Fibroblast of lung (primary cell): ENCODE measurements at regions not wholly inside any gene's neighbourhood (a gene's known extent, or its start where the extent isn't known, plus 50 kb on each side); places are given as distances from the start of the nearest gene placed in this dataset.

ENCODE experiments used
- DNase-seq, 2 donors: peaks; one replicate each; pipeline versions ENCODE4 v3.0.0 to v3.0.0-alpha.2; 2010; ENCODE audit warnings: low read depth in 2 of 2
- H2AFZ ChIP-seq: 2 replicates; pipeline ENCODE4 v1.5.1; 2012; ENCODE audit warnings: low read length, control low read depth, inconsistent platforms
- H3K27ac ChIP-seq: 2 replicates; pipeline ENCODE4 v1.5.1; 2011; ENCODE audit warnings: low read length, control low read depth; ENCODE audit not compliant: insufficient read depth
- H3K27me3 ChIP-seq: 2 replicates; pipeline ENCODE4 v1.5.1; 2011; ENCODE audit warnings: mild to moderate bottlenecking, low read length; ENCODE audit not compliant: control insufficient read depth, insufficient read depth
- H3K36me3 ChIP-seq: 2 replicates; pipeline ENCODE4 v1.5.1; 2011; ENCODE audit warnings: low read length; ENCODE audit not compliant: control insufficient read depth, insufficient read depth
- H3K4me1 ChIP-seq: 2 replicates; pipeline ENCODE4 v1.5.1; 2011; ENCODE audit warnings: low read length; ENCODE audit not compliant: control insufficient read depth, insufficient read depth; ENCODE audit errors: extremely low read depth
- H3K4me2 ChIP-seq: 2 replicates; pipeline ENCODE4 v1.5.1; 2011; ENCODE audit warnings: low read length, control low read depth; ENCODE audit not compliant: insufficient read depth; ENCODE audit errors: extremely low read depth
- H3K4me3 ChIP-seq, 4 experiments: fragments of 200-600 bp in 1 of 4; sonication (generic) in 1 of 4; replicated peaks in 1 of 4; 2 replicates each; pipeline ENCODE4 v1.5.1; 2011 to 2016; ENCODE audit warnings: low read length in 4 of 4, low read depth in 3 of 4, mild to moderate bottlenecking in 3 of 4, control low read depth in 2 of 4, inconsistent platforms in 1 of 4, mixed read lengths in 1 of 4; ENCODE audit not compliant: insufficient read depth in 1 of 4; ENCODE audit errors: control extremely low read depth in 1 of 4
- H3K79me2 ChIP-seq: 2 replicates; pipeline ENCODE4 v1.5.1; 2012; ENCODE audit warnings: mild to moderate bottlenecking, low read length, inconsistent platforms; ENCODE audit not compliant: control insufficient read depth, insufficient read depth
- H3K9ac ChIP-seq: 2 replicates; pipeline ENCODE4 v1.5.1; 2011; ENCODE audit warnings: mild to moderate bottlenecking, low read length, control low read depth; ENCODE audit not compliant: insufficient read depth
- H3K9me3 ChIP-seq: 2 replicates; pipeline ENCODE4 v1.5.1; 2012; ENCODE audit warnings: low read depth, low read length; ENCODE audit not compliant: control insufficient read depth, insufficient read depth
- H4K20me1 ChIP-seq: 2 replicates; pipeline ENCODE4 v1.5.1; 2011; ENCODE audit warnings: low read length; ENCODE audit not compliant: control insufficient read depth, insufficient read depth; ENCODE audit errors: extremely low read depth
- EZH2 ChIP-seq: IDR thresholded peaks from 2 replicates; pipeline ENCODE4 v1.5.1; 2012; ENCODE audit warnings: low read length, control low read depth, mild to moderate bottlenecking; ENCODE audit errors: missing control alignments
- TF ChIP-seq, protein P1 (sequence below), 2 donors: IDR thresholded peaks in 1 of 2; conservative IDR thresholded peaks in 1 of 2; 1 replicate in 1 of 2; 2 replicates in 1 of 2; pipeline ENCODE4 v1.5.1; 2011 to 2012; ENCODE audit warnings: low read length in 2 of 2, control low read depth in 1 of 2, inconsistent platforms in 1 of 2, low read depth in 1 of 2, mild to moderate bottlenecking in 1 of 2

DNA sequence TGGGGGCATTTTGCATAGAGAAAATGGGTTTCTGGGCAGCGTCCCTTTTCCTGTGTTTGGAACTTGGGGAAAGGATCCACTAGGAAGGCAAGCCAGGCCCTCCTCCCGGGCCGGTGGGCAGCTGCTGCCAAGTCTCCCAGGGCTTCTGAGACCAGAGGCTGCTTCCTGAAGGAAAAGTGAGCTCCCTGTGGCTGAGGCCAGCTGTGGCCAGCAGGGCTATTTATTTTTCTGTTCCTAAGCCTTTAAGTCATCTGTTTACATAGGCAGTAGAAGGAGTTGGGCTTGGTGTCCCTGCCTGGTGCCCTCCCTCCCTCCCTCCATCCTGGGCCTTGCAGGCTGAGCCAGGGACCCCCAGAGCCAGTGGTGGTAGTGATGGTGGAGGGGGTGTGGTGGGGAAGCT is 70.5 kb upstream of the COL13A1 start:
- Histone ChIP-seq H3K27ac (no peak overlapping the region), H3K4me1 (peaks cover 29% of the 10 kb centered on the region)
- peak; percentile 83 to 95 for DNase-seq

DNA sequence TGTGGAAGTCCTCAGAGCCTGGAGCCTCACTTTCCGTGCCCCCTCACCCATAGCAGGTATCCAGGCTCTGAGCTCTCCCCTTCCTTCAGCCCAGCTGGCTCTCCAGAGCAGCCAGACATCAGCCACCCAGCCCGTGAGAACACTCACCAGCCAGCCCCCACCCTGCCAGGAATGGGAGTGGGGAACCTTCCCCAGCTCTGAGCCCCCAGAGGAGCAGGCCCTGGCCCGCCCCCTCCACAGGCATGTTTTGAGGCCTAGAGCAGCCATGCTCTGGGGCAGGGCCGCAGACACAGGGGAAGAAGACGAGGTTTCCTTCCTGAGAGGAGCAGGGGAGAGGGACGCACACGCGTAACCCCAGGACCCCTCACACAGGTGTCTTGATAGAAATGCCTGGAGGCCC is 70.0 kb upstream of the COL13A1 start:
- H3K9me3 ChIP-seq, result no peaks in the 10 kb centered on the region
- H3K27ac ChIP-seq, result no peak overlapping the region
- H3K9ac ChIP-seq, result no peak overlapping the region
- no peak overlapping the region for H2AFZ ChIP-seq
- H3K4me3 ChIP-seq, result no peak overlapping the region
- H4K20me1 ChIP-seq, result no peaks in the 10 kb centered on the region
- peaks cover 29% of the 10 kb centered on the region for H3K4me1 ChIP-seq
- no peak for TF ChIP-seq EZH2
- TF ChIP-seq, protein P1, sequence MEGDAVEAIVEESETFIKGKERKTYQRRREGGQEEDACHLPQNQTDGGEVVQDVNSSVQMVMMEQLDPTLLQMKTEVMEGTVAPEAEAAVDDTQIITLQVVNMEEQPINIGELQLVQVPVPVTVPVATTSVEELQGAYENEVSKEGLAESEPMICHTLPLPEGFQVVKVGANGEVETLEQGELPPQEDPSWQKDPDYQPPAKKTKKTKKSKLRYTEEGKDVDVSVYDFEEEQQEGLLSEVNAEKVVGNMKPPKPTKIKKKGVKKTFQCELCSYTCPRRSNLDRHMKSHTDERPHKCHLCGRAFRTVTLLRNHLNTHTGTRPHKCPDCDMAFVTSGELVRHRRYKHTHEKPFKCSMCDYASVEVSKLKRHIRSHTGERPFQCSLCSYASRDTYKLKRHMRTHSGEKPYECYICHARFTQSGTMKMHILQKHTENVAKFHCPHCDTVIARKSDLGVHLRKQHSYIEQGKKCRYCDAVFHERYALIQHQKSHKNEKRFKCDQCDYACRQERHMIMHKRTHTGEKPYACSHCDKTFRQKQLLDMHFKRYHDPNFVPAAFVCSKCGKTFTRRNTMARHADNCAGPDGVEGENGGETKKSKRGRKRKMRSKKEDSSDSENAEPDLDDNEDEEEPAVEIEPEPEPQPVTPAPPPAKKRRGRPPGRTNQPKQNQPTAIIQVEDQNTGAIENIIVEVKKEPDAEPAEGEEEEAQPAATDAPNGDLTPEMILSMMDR (conservative IDR thresholded peaks at IDR 0.05 in 1 of 2, IDR thresholded peaks at IDR 0.05 in 1 of 2; ENCODE audit: low read depth in 1 of 2, low read length in 2 of 2), result no peak
- H3K27me3 ChIP-seq, result no peaks in the 10 kb centered on the region
- no peaks in the 10 kb centered on the region for H3K36me3 ChIP-seq
- peak overlapping the region; percentile 7 for H3K4me2 ChIP-seq
- no peak for DNase-seq
- H3K79me2 ChIP-seq, result no peaks in the 10 kb centered on the region

More for the DNA sequence above, 70.5 kb upstream of the COL13A1 start:
- Histone ChIP-seq H2AFZ (no peak overlapping the region), H3K9me3 (no peaks in the 10 kb centered on the region), H3K4me2 (peak overlapping the region; percentile 7), H3K36me3 (no peaks in the 10 kb centered on the region), H3K4me3 (no peak overlapping the region), H3K79me2 (no peaks in the 10 kb centered on the region), H3K27me3 (no peaks in the 10 kb centered on the region), H3K9ac (no peak overlapping the region), H4K20me1 (no peaks in the 10 kb centered on the region)
- TF ChIP-seq, protein P1 (conservative IDR thresholded peaks at IDR 0.05 in 1 of 2, IDR thresholded peaks at IDR 0.05 in 1 of 2; ENCODE audit: low read depth in 1 of 2, low read length in 2 of 2), result peak in 1 of 2 donors; percentile 30
- TF ChIP-seq EZH2, result no peak

DNA sequence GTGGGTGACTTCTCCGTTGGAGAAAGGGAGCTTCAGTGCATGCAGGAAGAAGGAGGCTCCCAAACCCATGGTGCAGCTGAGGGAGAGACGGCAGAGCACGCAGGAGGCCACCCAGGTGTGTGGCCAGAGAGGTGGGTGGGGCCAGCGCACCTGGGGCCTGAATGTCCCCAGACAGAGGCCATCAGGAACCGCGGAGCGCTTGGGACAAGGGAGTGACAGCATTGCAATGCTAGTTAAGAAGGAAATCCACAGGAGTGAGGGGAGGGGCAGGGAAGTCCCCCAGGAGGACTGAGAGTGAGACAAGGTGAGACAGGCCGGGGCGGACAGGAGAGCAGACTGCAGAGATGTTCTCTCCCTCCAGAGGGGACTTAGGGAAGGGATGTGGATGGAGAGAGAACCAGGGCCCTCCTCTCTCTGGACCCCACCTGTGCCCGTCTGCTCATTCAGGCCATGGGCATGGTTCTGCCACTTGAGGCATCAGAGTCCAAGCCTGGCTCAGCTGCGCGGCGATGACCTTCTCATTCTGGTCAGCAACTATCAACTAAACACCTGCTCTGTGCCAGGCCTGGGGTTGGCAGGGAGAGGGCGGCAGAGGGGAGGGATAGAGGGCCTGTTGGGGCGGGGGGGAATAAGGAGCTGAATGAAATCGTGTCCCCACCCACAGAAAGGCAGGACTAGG is 69.4 kb upstream of the COL13A1 start:
- no peaks in the 10 kb centered on the region for H3K9me3 ChIP-seq
- H3K4me3 ChIP-seq, result no peak overlapping the region
- H2AFZ ChIP-seq, result no peak overlapping the region
- no peaks in the 10 kb centered on the region for H3K36me3 ChIP-seq
- H3K4me2 ChIP-seq, result no peak overlapping the region
- no peak for DNase-seq
- no peaks in the 10 kb centered on the region for H3K27me3 ChIP-seq
- H3K27ac ChIP-seq, result no peak overlapping the region
- no peak overlapping the region for H3K9ac ChIP-seq
- TF ChIP-seq EZH2, result no peak
- TF ChIP-seq, protein P1 (conservative IDR thresholded peaks at IDR 0.05 in 1 of 2, IDR thresholded peaks at IDR 0.05 in 1 of 2; ENCODE audit: low read depth in 1 of 2, low read length in 2 of 2), result no peak
- peaks cover 29% of the 10 kb centered on the region for H3K4me1 ChIP-seq
- H4K20me1 ChIP-seq, result no peaks in the 10 kb centered on the region
- no peaks in the 10 kb centered on the region for H3K79me2 ChIP-seq
